ENCODE measurements at regions not wholly inside any gene's neighbourhood (a gene's known extent, or its start where the extent isn't known, plus 50 kb on each side); places are given as distances from the start of the nearest gene placed in this dataset.

DNA sequence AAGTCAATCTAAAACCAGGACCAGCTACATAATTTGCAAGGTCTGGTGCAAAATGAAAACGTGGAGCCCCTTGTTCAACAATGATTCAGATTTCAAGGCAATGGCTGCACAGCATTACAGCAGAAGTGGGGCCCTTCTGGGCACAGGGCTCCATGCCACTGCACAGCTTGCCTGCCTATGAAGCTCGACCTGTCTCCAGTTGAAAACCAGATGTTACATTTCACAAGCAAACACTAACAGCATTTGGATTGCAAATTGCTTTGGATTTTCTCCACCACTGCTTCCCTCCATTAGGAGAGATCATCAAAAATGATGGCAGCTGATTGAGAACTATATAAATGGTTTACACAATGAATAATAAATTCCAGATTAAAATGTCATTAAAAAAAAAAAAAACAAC, 551.4 kb upstream of the ZFHX3 start:
- Histone ChIP-seq H2AFZ (ENCODE audit: low read length) (no peak overlapping the region), H2BK20ac (ENCODE audit: low read length) (no peak overlapping the region), H3K4me2 (ENCODE audit: insufficient read depth in 1 of 2, low read depth in 2 of 2, low read length in 2 of 2) (no peak overlapping the region), H3K36me3 (ENCODE audit: control insufficient read depth in 2 of 4, insufficient read depth in 4 of 4, low read length in 3 of 4) (no peaks in the 10 kb centered on the region), H3K4me1 (replicated peaks in 1 of 4; ENCODE audit: control insufficient read depth in 3 of 4, insufficient read depth in 4 of 4, low read length in 3 of 4) (no peaks in the 10 kb centered on the region), H2BK15ac (ENCODE audit: low read length) (no peak overlapping the region), H3K23ac (ENCODE audit: insufficient read length) (no peak overlapping the region), H3K27me3 (replicated peaks in 1 of 4; ENCODE audit: control insufficient read depth in 3 of 4, extremely low read depth in 1 of 4, insufficient read depth in 3 of 4, low read length in 3 of 4) (no peaks in the 10 kb centered on the region), H3K79me2 (ENCODE audit: control insufficient read depth in 1 of 2, insufficient read depth in 2 of 2, low read length in 2 of 2) (no peaks in the 10 kb centered on the region), H2BK5ac (ENCODE audit: low read depth, low read length) (no peak overlapping the region), H3K23me2 (ENCODE audit: low read depth, low read length) (no peaks in the 10 kb centered on the region), H3K9me3 (ENCODE audit: insufficient read depth in 2 of 2, low read depth in 1 of 2, low read length in 1 of 2) (no peaks in the 10 kb centered on the region), H4K8ac (ENCODE audit: extremely low read depth, insufficient read depth, low read length) (no peak overlapping the region), H3K79me1 (ENCODE audit: low read depth, low read length) (no peaks in the 10 kb centered on the region), H4K91ac (replicated peaks; ENCODE audit: insufficient read length, low read length) (no peak overlapping the region), H2AK5ac (ENCODE audit: low read depth, low read length) (no peak overlapping the region), H4K5ac (ENCODE audit: insufficient read length, low read depth, low read length) (no peak overlapping the region), H2BK120ac (replicated peaks; ENCODE audit: low read depth, low read length) (no peak overlapping the region), H3K4ac (replicated peaks; ENCODE audit: insufficient read length, low read depth, low read length) (no peak overlapping the region), H3K18ac (ENCODE audit: extremely low read depth, low read length) (no peak overlapping the region), H3K9ac (replicated peaks in 1 of 4; ENCODE audit: extremely low read depth in 1 of 4, low read depth in 3 of 4, low read length in 3 of 4) (no peak overlapping the region), H2BK12ac (ENCODE audit: low read depth, low read length) (no peak overlapping the region), H3K14ac (ENCODE audit: insufficient read length) (no peak overlapping the region), H4K20me1 (replicated peaks in 1 of 2; ENCODE audit: control insufficient read depth in 1 of 2, insufficient read depth in 2 of 2, low read length in 2 of 2) (no peaks in the 10 kb centered on the region), H3K4me3 (ENCODE audit: extremely low read depth in 1 of 4, insufficient read depth in 2 of 4, low read depth in 3 of 4, low read length in 4 of 4) (no peak overlapping the region), H3K56ac (replicated peaks; ENCODE audit: insufficient read length, low read depth, low read length) (no peak overlapping the region), H3K27ac (ENCODE audit: low read depth, low read length) (no peak overlapping the region)
- WGBS, 2 experiments (ENCODE audit: extremely low coverage in 1 of 2, insufficient coverage in 1 of 2, insufficient read length in 1 of 2, insufficient replicate concordance in 2 of 2, low coverage in 1 of 2, low lambda C conversion rate in 2 of 2, missing lambda C conversion rate in 1 of 2): 78% methylated on average over 2 of the region's 2 CpGs; no CpG with 5 or more reads in 1 of the 2 experiments
- POLR2A ChIA-PET (ENCODE audit: partially characterized antibody): no interaction called here
- FAIRE-seq: no peak
- CTCF ChIA-PET (ENCODE audit: partially characterized antibody): no interaction called here
- no peak for DNase-seq (ENCODE audit: low read depth in 1 of 2, low spot score in 2 of 2)
- no peak for TF ChIP-seq NANOG (IDR thresholded peaks at IDR 0.05; ENCODE audit: insufficient read depth, low read depth, low read length, poor library complexity, severe bottlenecking)
- no peak for TF ChIP-seq EP300 (IDR thresholded peaks at IDR 0.05; ENCODE audit: borderline replicate concordance in 1 of 2, low read depth in 2 of 2, low read length in 2 of 2)
- TF ChIP-seq JUN (IDR thresholded peaks at IDR 0.05; ENCODE audit: low read depth, low read length): no peak
- TF ChIP-seq POLR2AphosphoS5 (IDR thresholded peaks at IDR 0.05; ENCODE audit: low read depth, low read length): no peak
- TF ChIP-seq USF2 (IDR thresholded peaks at IDR 0.05; ENCODE audit: low read length): no peak
- no peak for TF ChIP-seq KDM4A (IDR thresholded peaks at IDR 0.05; ENCODE audit: low read depth, low read length, severe bottlenecking)
- no peak for TF ChIP-seq ATF2 (IDR thresholded peaks at IDR 0.05; ENCODE audit: low read length)
- no peak for TF ChIP-seq ZNF274 (IDR thresholded peaks at IDR 0.05; ENCODE audit: borderline replicate concordance, extremely low read depth, low read length)

Measured in H1 (cell line).